Parathyroid adenoma (tissue), 2 donors: ENCODE measurements at regions not wholly inside any gene's neighbourhood (a gene's known extent, or its start where the extent isn't known, plus 50 kb on each side); places are given as distances from the start of the nearest gene placed in this dataset.

ENCODE experiments used
- H2AFZ ChIP-seq: fragments of 300-600 bp; sonication (generic); one replicate; pipeline ENCODE4 v1.7.0; 2017; ENCODE audit warnings: antibody characterized with exemption, mild to moderate bottlenecking
- H3K27ac ChIP-seq: fragments of 300-600 bp; sonication (generic); one replicate; pipeline ENCODE4 v1.7.0; 2017
- H3K27me3 ChIP-seq: fragments of 300-600 bp; sonication (generic); one replicate; pipeline ENCODE4 v1.7.0; 2017; ENCODE audit warnings: low read length; ENCODE audit not compliant: control insufficient read depth, insufficient read depth
- H3K36me3 ChIP-seq: fragments of 300-600 bp; sonication (generic); one replicate; pipeline ENCODE4 v1.7.0; 2017; ENCODE audit warnings: low read length; ENCODE audit not compliant: control insufficient read depth, insufficient read depth
- H3K4me1 ChIP-seq: fragments of 300-600 bp; sonication (generic); one replicate; pipeline ENCODE4 v1.7.0; 2017; ENCODE audit warnings: control low read depth
- H3K4me2 ChIP-seq: fragments of 300-600 bp; sonication (generic); one replicate; pipeline ENCODE4 v1.7.0; 2017; ENCODE audit warnings: low read length
- H3K4me3 ChIP-seq: fragments of 300-600 bp; sonication (generic); one replicate; pipeline ENCODE4 v1.7.0; 2017; ENCODE audit warnings: low read depth, low read length
- H3K79me2 ChIP-seq: fragments of 300-600 bp; sonication (generic); one replicate; pipeline ENCODE4 v1.7.0; 2017; ENCODE audit warnings: control low read depth
- H3K9ac ChIP-seq: fragments of 300-600 bp; sonication (generic); one replicate; pipeline ENCODE4 v1.7.0; 2017; ENCODE audit warnings: mild to moderate bottlenecking
- H3K9me3 ChIP-seq: fragments of 300-600 bp; sonication (generic); one replicate; pipeline ENCODE4 v1.7.0; 2017; ENCODE audit warnings: low read length; ENCODE audit not compliant: control insufficient read depth
- CTCF ChIP-seq: fragments of 300-600 bp; sonication (generic); IDR thresholded peaks from one replicate; pipeline ENCODE4 v1.7.0; 2017; ENCODE audit warnings: antibody characterized with exemption, mild to moderate bottlenecking
- donor health status: primary hyperparathyroidism.

GRCh38 chr16:35295856-35296255 lies 1836.4 kb downstream of the TP53TG3F start:
- no peak overlapping the region for H3K4me3 ChIP-seq
- H3K27me3 ChIP-seq = no peaks in the 10 kb centered on the region
- H3K4me1 ChIP-seq = no peaks in the 10 kb centered on the region
- no peaks in the 10 kb centered on the region for H3K9me3 ChIP-seq
- H3K36me3 ChIP-seq = no peaks in the 10 kb centered on the region
- H3K4me2 ChIP-seq = no peak overlapping the region
- no peak overlapping the region for H2AFZ ChIP-seq
- H3K9ac ChIP-seq = no peak overlapping the region
- H3K27ac ChIP-seq = no peak overlapping the region
- no peak for TF ChIP-seq CTCF
- no peaks in the 10 kb centered on the region for H3K79me2 ChIP-seq

GRCh38 chr16:35296962-35297653 lies 1837.7 kb downstream of the TP53TG3F start:
- no peaks in the 10 kb centered on the region for H3K79me2 ChIP-seq
- H3K4me3 ChIP-seq = no peak overlapping the region
- H3K27me3 ChIP-seq = no peaks in the 10 kb centered on the region
- no peak overlapping the region for H3K27ac ChIP-seq
- no peaks in the 10 kb centered on the region for H3K4me1 ChIP-seq
- no peak overlapping the region for H2AFZ ChIP-seq
- H3K36me3 ChIP-seq = no peaks in the 10 kb centered on the region
- no peak overlapping the region for H3K9ac ChIP-seq
- TF ChIP-seq CTCF = no peak
- no peak overlapping the region for H3K4me2 ChIP-seq
- H3K9me3 ChIP-seq = no peaks in the 10 kb centered on the region

- Histone ChIP-seq H3K9ac (no peak overlapping the region), H3K27ac (no peak overlapping the region), H3K4me2 (no peak overlapping the region), H3K79me2 (no peaks in the 10 kb centered on the region), H3K27me3 (no peaks in the 10 kb centered on the region), H3K4me1 (no peaks in the 10 kb centered on the region), H2AFZ (no peak overlapping the region), H3K9me3 (no peaks in the 10 kb centered on the region), H3K36me3 (no peaks in the 10 kb centered on the region), H3K4me3 (no peak overlapping the region)
- no peak for TF ChIP-seq CTCF
Measured at GRCh38 chr16:35298460-35299243, 1839.2 kb downstream of the TP53TG3F start.

GRCh38 chr16:35302859-35303258 lies 1843.4 kb downstream of the TP53TG3F start:
- H3K9ac ChIP-seq = no peak overlapping the region
- no peaks in the 10 kb centered on the region for H3K4me1 ChIP-seq
- TF ChIP-seq CTCF = no peak
- no peaks in the 10 kb centered on the region for H3K9me3 ChIP-seq
- no peaks in the 10 kb centered on the region for H3K36me3 ChIP-seq
- H3K4me2 ChIP-seq = no peak overlapping the region
- H3K27me3 ChIP-seq = no peaks in the 10 kb centered on the region
- H2AFZ ChIP-seq = no peak overlapping the region
- no peaks in the 10 kb centered on the region for H3K79me2 ChIP-seq
- no peak overlapping the region for H3K27ac ChIP-seq
- no peak overlapping the region for H3K4me3 ChIP-seq
